Gastrocnemius medialis (tissue), 4 donors: ENCODE measurements at regions not wholly inside any gene's neighbourhood (a gene's known extent, or its start where the extent isn't known, plus 50 kb on each side); places are given as distances from the start of the nearest gene placed in this dataset.

Experiments used
- POLR2A ChIP-seq, 2 donors: fragments of 450-650 bp; IDR thresholded peaks; one replicate each; pipeline ENCODE4 v1.6.1; 2017; ENCODE audit warnings: antibody characterized with exemption in 2 of 2, mild to moderate bottlenecking in 2 of 2, moderate library complexity in 2 of 2
- TF ChIP-seq, protein P1 (sequence below), 5 experiments: fragments of 450-650 bp in 3 of 5; fragments of 200-600 bp in 2 of 5; sonication (generic) in 2 of 5; IDR thresholded peaks in 4 of 5; conservative IDR thresholded peaks in 1 of 5; 1 replicate in 4 of 5; 2 replicates in 1 of 5; pipeline ENCODE4 v1.5.1; 2016 to 2019; ENCODE audit warnings: antibody characterized with exemption in 5 of 5, mild to moderate bottlenecking in 3 of 5, moderate library complexity in 3 of 5

DNA sequence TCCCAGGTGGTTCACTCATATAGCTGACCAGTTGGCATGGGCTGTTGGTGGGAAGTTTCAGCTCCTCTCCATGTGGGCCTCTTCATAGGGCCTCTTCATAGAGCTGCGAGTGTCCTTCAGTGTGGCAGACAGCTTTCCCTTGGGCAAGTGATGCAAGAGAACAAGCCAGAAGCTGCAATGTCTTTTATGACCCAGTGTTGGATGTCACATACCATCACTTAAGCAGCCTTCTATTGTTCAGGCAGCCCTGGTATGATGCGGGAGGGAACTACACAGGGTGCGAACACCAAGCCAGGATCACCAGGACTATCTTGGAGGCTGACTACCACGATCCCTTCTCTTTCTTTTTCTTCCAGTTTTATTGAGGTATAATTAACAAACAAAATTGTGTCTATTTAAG is 126.5 kb upstream of the ITGA6 start:
- TF ChIP-seq, protein P1, sequence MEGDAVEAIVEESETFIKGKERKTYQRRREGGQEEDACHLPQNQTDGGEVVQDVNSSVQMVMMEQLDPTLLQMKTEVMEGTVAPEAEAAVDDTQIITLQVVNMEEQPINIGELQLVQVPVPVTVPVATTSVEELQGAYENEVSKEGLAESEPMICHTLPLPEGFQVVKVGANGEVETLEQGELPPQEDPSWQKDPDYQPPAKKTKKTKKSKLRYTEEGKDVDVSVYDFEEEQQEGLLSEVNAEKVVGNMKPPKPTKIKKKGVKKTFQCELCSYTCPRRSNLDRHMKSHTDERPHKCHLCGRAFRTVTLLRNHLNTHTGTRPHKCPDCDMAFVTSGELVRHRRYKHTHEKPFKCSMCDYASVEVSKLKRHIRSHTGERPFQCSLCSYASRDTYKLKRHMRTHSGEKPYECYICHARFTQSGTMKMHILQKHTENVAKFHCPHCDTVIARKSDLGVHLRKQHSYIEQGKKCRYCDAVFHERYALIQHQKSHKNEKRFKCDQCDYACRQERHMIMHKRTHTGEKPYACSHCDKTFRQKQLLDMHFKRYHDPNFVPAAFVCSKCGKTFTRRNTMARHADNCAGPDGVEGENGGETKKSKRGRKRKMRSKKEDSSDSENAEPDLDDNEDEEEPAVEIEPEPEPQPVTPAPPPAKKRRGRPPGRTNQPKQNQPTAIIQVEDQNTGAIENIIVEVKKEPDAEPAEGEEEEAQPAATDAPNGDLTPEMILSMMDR (IDR thresholded peaks at IDR 0.05 in 4 of 5, conservative IDR thresholded peaks at IDR 0.05 in 1 of 5), result no peak
- no peak for TF ChIP-seq POLR2A (IDR thresholded peaks at IDR 0.05)
